ENCODE measurements at regions not wholly inside any gene's neighbourhood (a gene's known extent, or its start where the extent isn't known, plus 50 kb on each side); places are given as distances from the start of the nearest gene placed in this dataset.
"Not testable (repeated sequence)": the region's sequence is repeated elsewhere in the genome, so short reads cannot be mapped to it uniquely, and the experiment has no call there.

- peak overlapping the region; percentile 84 for H3K27ac ChIP-seq
- POLR2A ChIA-PET (ENCODE audit: low non-redundant PET): no interaction called here
- no peak for TF ChIP-seq CTCF (conservative IDR thresholded peaks at IDR 0.05; ENCODE audit: low read depth)
- DNase-seq (ENCODE audit: low spot score): no peak
- CTCF ChIA-PET: no interaction called here
These were observed 123.4 kb upstream of the VKORC1L1 start for GRCh38 chr7:65749518-65749917.

- CTCF ChIA-PET: no interaction called here
These were observed 122.1 kb upstream of the VKORC1L1 start for GRCh38 chr7:65750511-65751344.

GRCh38 chr7:65754070-65754469 lies 118.8 kb upstream of the VKORC1L1 start:
- DNase-seq (ENCODE audit: low spot score); H3K27ac ChIP-seq; POLR2A ChIA-PET (ENCODE audit: low non-redundant PET); CTCF ChIA-PET: not testable (repeated sequence)

More at GRCh38 chr7:65750511-65751344, 122.1 kb upstream of the VKORC1L1 start:
- H3K27ac ChIP-seq: peak overlapping the region; percentile 84
- DNase-seq (ENCODE audit: low spot score): peak; percentile 89
- no peak for TF ChIP-seq CTCF (conservative IDR thresholded peaks at IDR 0.05; ENCODE audit: low read depth)
- POLR2A ChIA-PET (ENCODE audit: low non-redundant PET): no interaction called here

- H3K27ac ChIP-seq; CTCF ChIA-PET; DNase-seq (ENCODE audit: low spot score); POLR2A ChIA-PET (ENCODE audit: low non-redundant PET): not testable (repeated sequence)
These were observed 113.9 kb upstream of the VKORC1L1 start for GRCh38 chr7:65758991-65759390.

GRCh38 chr7:65762712-65763111 lies 110.2 kb upstream of the VKORC1L1 start:
- H3K27ac ChIP-seq: not testable (repeated sequence)

GRCh38 chr7:65763114-65763513 lies 109.8 kb upstream of the VKORC1L1 start:
- H3K27ac ChIP-seq; DNase-seq (ENCODE audit: low spot score); POLR2A ChIA-PET (ENCODE audit: low non-redundant PET); CTCF ChIA-PET: not testable (repeated sequence)

More at GRCh38 chr7:65762712-65763111, 110.2 kb upstream of the VKORC1L1 start:
- CTCF ChIA-PET; POLR2A ChIA-PET (ENCODE audit: low non-redundant PET); DNase-seq (ENCODE audit: low spot score): not testable (repeated sequence)

GRCh38 chr7:65770473-65771225 lies 102.2 kb upstream of the VKORC1L1 start:
- peak overlapping the region; percentile 65 for H3K27ac ChIP-seq
- POLR2A ChIA-PET (ENCODE audit: low non-redundant PET): interaction anchor here (0.6 kb wide), 2 partner anchors 33 to 106 kb away, joined by 4 read pairs; no protein-coding TSS in a partner anchor
- CTCF ChIA-PET: interaction anchor here (0.6 kb wide), 1 partner anchor 338 kb away, joined by 4 read pairs; no protein-coding TSS in a partner anchor
- DNase-seq (ENCODE audit: low spot score): peak; percentile 59

GRCh38 chr7:65771226-65771569 lies 101.7 kb upstream of the VKORC1L1 start:
- peak overlapping the region; percentile 65 for H3K27ac ChIP-seq
- DNase-seq (ENCODE audit: low spot score); POLR2A ChIA-PET (ENCODE audit: low non-redundant PET): not testable (repeated sequence)

GRCh38 chr7:65776677-65777076 lies 96.2 kb upstream of the VKORC1L1 start:
- CTCF ChIA-PET: not testable (repeated sequence)

More at GRCh38 chr7:65771226-65771569, 101.7 kb upstream of the VKORC1L1 start:
- CTCF ChIA-PET: interaction anchor here (0.6 kb wide), 1 partner anchor 338 kb away, joined by 4 read pairs; no protein-coding TSS in a partner anchor

GRCh38 chr7:65789943-65790342 lies 82.9 kb upstream of the VKORC1L1 start:
- CTCF ChIA-PET; DNase-seq (ENCODE audit: low spot score); POLR2A ChIA-PET (ENCODE audit: low non-redundant PET); H3K27ac ChIP-seq: not testable (repeated sequence)

More at GRCh38 chr7:65776677-65777076, 96.2 kb upstream of the VKORC1L1 start:
- H3K27ac ChIP-seq; POLR2A ChIA-PET (ENCODE audit: low non-redundant PET); DNase-seq (ENCODE audit: low spot score): not testable (repeated sequence)

- DNase-seq (ENCODE audit: low spot score); H3K27ac ChIP-seq; POLR2A ChIA-PET (ENCODE audit: low non-redundant PET); CTCF ChIA-PET: not testable (repeated sequence)
These were observed 81.1 kb upstream of the VKORC1L1 start for GRCh38 chr7:65791788-65792187.

- DNase-seq (ENCODE audit: low spot score); POLR2A ChIA-PET (ENCODE audit: low non-redundant PET); H3K27ac ChIP-seq; CTCF ChIA-PET: not testable (repeated sequence)
These were observed 80.1 kb upstream of the VKORC1L1 start for GRCh38 chr7:65792726-65793125.

GRCh38 chr7:65794671-65795391 lies 78.0 kb upstream of the VKORC1L1 start:
- not testable (repeated sequence) for DNase-seq (ENCODE audit: low spot score); H3K27ac ChIP-seq
- CTCF ChIA-PET: interaction anchor here (1.2 kb wide), 1 partner anchor 158 kb away, joined by 3 read pairs; no protein-coding TSS in a partner anchor
- POLR2A ChIA-PET (ENCODE audit: low non-redundant PET): interaction anchor here (0.5 kb wide), 1 partner anchor 186 kb away, joined by 4 read pairs; no protein-coding TSS in a partner anchor

- H3K27ac ChIP-seq; CTCF ChIA-PET; POLR2A ChIA-PET (ENCODE audit: low non-redundant PET); DNase-seq (ENCODE audit: low spot score): not testable (repeated sequence)
These were observed 77.5 kb upstream of the VKORC1L1 start for GRCh38 chr7:65795392-65795716.
